NCI-H2196 treated with DMSO at 0.1 percent for 48 hours (cell line): ENCODE measurements at regions not wholly inside any gene's neighbourhood (a gene's known extent, or its start where the extent isn't known, plus 50 kb on each side); places are given as distances from the start of the nearest gene placed in this dataset.
"Not testable (repeated sequence)": the region's sequence is repeated elsewhere in the genome, so short reads cannot be mapped to it uniquely, and the experiment has no call there.

ENCODE experiments used
- DNase-seq: peaks from one replicate; lab custom pipeline; 2025; ENCODE audit not compliant: unreplicated experiment; lab: John Stamatoyannopoulos, UW

GRCh38 chr5:92271750-92272149 is 888.6 kb upstream of the ARRDC3 start:
- DNase-seq = not testable (repeated sequence)

GRCh38 chr5:92268343-92268742 is 885.2 kb upstream of the ARRDC3 start:
- DNase-seq = no peak

GRCh38 chr5:92267830-92268229 is 884.7 kb upstream of the ARRDC3 start:
- DNase-seq = no peak

- DNase-seq = no peak
Observed at GRCh38 chr5:92265804-92266203, 882.7 kb upstream of the ARRDC3 start.

GRCh38 chr5:92255605-92256004 is 872.5 kb upstream of the ARRDC3 start:
- DNase-seq = not testable (repeated sequence)

- no peak for DNase-seq
Observed at GRCh38 chr5:92248518-92248917, 865.4 kb upstream of the ARRDC3 start.

GRCh38 chr5:92242170-92242569 is 859.1 kb upstream of the ARRDC3 start:
- no peak for DNase-seq

- no peak for DNase-seq
Observed at GRCh38 chr5:92237896-92238295, 854.8 kb upstream of the ARRDC3 start.

GRCh38 chr5:92222449-92222848 is 839.3 kb upstream of the ARRDC3 start:
- no peak for DNase-seq

GRCh38 chr5:92216852-92217251 is 833.7 kb upstream of the ARRDC3 start:
- not testable (repeated sequence) for DNase-seq

GRCh38 chr5:92215116-92215515 is 832.0 kb upstream of the ARRDC3 start:
- no peak for DNase-seq

- DNase-seq = no peak
Observed at GRCh38 chr5:92208265-92208664, 825.1 kb upstream of the ARRDC3 start.

GRCh38 chr5:92207151-92207550 is 824.0 kb upstream of the ARRDC3 start:
- no peak for DNase-seq

GRCh38 chr5:92206681-92207080 is 823.6 kb upstream of the ARRDC3 start:
- DNase-seq = no peak

GRCh38 chr5:92199035-92199434 is 815.9 kb upstream of the ARRDC3 start:
- DNase-seq = not testable (repeated sequence)

GRCh38 chr5:92181656-92182055 is 798.5 kb upstream of the ARRDC3 start:
- DNase-seq = no peak

GRCh38 chr5:92180391-92180790 is 797.3 kb upstream of the ARRDC3 start:
- no peak for DNase-seq

GRCh38 chr5:92179651-92180050 is 796.5 kb upstream of the ARRDC3 start:
- no peak for DNase-seq

- DNase-seq = no peak
Observed at GRCh38 chr5:92177926-92178487, 794.9 kb upstream of the ARRDC3 start.

GRCh38 chr5:92163906-92164305 is 780.8 kb upstream of the ARRDC3 start:
- no peak for DNase-seq

GRCh38 chr5:92147798-92148197 is 764.7 kb upstream of the ARRDC3 start:
- DNase-seq = no peak

- DNase-seq = no peak
Observed at GRCh38 chr5:92147266-92147665, 764.1 kb upstream of the ARRDC3 start.

GRCh38 chr5:92145852-92146251 is 762.7 kb upstream of the ARRDC3 start:
- no peak for DNase-seq

GRCh38 chr5:92144824-92145223 is 761.7 kb upstream of the ARRDC3 start:
- DNase-seq = no peak
